ENCODE measurements at regions not wholly inside any gene's neighbourhood (a gene's known extent, or its start where the extent isn't known, plus 50 kb on each side); places are given as distances from the start of the nearest gene placed in this dataset.

DNA sequence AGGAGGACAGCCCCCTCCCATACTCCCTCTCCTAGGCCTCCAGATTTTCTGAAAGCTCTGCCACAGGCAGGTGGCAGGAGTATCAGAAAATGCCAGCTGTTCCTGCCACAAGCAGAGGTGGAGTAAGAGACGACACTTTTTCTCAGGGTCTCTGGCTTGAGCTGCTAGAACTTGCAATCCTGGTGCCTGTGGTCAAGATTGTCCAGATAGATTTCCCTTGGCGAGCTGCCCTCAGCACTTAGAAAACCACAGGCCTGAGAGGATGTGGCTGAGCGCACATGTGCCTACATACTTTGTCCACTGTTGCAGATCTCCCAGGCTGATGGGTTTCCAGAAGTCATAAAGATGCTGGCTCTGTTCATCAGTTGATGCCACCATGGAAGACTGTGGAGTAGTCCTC is 65.7 kb upstream of the NAV2 start:
- in situ Hi-C loops (cut with HindIII; ENCODE audit: low pct_ligation_motif_present, low sequenced_read_pairs), result no loop called here
- no peak overlapping the region for H3K4me3 ChIP-seq (ENCODE audit: low read depth, low read length)
- DNase-seq, result peak; percentile 88
- H3K27ac ChIP-seq, result no peak overlapping the region
- no peaks in the 10 kb centered on the region for H3K27me3 ChIP-seq (replicated peaks)
- TF ChIP-seq, protein P1, sequence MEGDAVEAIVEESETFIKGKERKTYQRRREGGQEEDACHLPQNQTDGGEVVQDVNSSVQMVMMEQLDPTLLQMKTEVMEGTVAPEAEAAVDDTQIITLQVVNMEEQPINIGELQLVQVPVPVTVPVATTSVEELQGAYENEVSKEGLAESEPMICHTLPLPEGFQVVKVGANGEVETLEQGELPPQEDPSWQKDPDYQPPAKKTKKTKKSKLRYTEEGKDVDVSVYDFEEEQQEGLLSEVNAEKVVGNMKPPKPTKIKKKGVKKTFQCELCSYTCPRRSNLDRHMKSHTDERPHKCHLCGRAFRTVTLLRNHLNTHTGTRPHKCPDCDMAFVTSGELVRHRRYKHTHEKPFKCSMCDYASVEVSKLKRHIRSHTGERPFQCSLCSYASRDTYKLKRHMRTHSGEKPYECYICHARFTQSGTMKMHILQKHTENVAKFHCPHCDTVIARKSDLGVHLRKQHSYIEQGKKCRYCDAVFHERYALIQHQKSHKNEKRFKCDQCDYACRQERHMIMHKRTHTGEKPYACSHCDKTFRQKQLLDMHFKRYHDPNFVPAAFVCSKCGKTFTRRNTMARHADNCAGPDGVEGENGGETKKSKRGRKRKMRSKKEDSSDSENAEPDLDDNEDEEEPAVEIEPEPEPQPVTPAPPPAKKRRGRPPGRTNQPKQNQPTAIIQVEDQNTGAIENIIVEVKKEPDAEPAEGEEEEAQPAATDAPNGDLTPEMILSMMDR (IDR thresholded peaks at IDR 0.05; ENCODE audit: low read depth, low read length, missing control alignments), result peak; percentile 14
- no peaks in the 10 kb centered on the region for H3K36me3 ChIP-seq (replicated peaks)

DNA sequence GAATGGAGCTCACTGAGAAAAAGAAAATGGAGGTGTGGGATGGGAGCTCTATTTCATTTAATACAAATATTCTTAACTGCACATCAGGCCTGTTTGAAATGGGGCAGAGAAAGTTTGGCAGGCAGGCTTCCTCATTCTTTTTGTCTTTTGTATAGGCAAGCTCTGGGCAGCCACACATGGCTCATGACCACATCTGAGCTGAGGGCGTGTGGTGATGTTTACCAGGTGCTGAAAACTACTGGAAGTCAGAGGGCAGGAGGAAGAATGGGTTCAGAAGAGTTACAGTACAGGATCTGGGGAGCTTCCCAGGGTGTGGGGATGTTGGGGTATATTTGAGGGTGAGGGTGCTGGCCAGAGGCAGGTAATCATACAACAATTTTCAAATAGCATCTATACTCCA is 66.3 kb upstream of the NAV2 start:
- Histone ChIP-seq H3K27me3 (replicated peaks) (no peaks in the 10 kb centered on the region), H3K36me3 (replicated peaks) (no peaks in the 10 kb centered on the region), H3K27ac (no peak overlapping the region), H3K4me3 (ENCODE audit: low read depth, low read length) (no peak overlapping the region)
- TF ChIP-seq, protein P1 (IDR thresholded peaks at IDR 0.05; ENCODE audit: low read depth, low read length, missing control alignments), result no peak
- in situ Hi-C loops (cut with HindIII; ENCODE audit: low pct_ligation_motif_present, low sequenced_read_pairs), result no loop called here
- no peak for DNase-seq

- Histone ChIP-seq H3K36me3 (replicated peaks) (no peaks in the 10 kb centered on the region), H3K27me3 (replicated peaks) (no peaks in the 10 kb centered on the region), H3K4me3 (ENCODE audit: low read depth, low read length) (no peak overlapping the region), H3K27ac (no peak overlapping the region)
- in situ Hi-C loops (cut with HindIII; ENCODE audit: low pct_ligation_motif_present, low sequenced_read_pairs), result no loop called here
- TF ChIP-seq, protein P1 (IDR thresholded peaks at IDR 0.05; ENCODE audit: low read depth, low read length, missing control alignments), result no peak
- DNase-seq, result no peak
These were observed 68.3 kb upstream of the NAV2 start for GRCh38 chr11:19644316-19644715.

GRCh38 chr11:19642185-19643158 is 70.2 kb upstream of the NAV2 start:
- Histone ChIP-seq H3K4me3 (ENCODE audit: low read depth, low read length) (no peak overlapping the region), H3K36me3 (replicated peaks) (no peaks in the 10 kb centered on the region), H3K27ac (no peak overlapping the region), H3K27me3 (replicated peaks) (no peaks in the 10 kb centered on the region)
- in situ Hi-C loops (cut with HindIII; ENCODE audit: low pct_ligation_motif_present, low sequenced_read_pairs), result no loop called here
- TF ChIP-seq, protein P1 (IDR thresholded peaks at IDR 0.05; ENCODE audit: low read depth, low read length, missing control alignments), result no peak
- DNase-seq, result no peak

DNA sequence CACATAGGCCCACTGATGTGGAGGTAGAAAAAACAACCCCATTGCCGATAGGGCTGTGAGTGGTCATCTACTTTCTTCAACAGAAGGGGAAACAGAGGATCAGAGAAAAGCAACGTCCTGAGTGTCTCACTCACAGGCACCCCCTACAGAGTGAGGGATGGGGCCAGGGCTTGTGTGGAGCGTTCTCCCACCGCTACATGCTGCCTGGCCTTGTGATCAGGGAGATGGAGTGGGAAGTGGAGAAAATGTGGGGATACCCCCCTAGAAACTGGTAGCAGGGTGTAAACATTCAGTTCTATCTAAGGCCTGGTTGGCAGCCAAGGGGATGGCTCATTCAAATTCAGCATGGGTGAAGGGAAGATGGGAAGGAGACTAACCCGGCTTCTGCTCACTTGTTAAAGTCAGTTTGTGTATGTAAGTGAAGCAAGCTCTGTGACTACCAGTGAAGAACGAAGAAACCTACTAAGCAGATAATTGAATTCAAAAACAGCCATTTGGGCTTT is 73.0 kb upstream of the NAV2 start:
- H3K4me3 ChIP-seq (ENCODE audit: low read depth, low read length), result no peak overlapping the region
- H3K36me3 ChIP-seq (replicated peaks), result no peaks in the 10 kb centered on the region
- no peak for DNase-seq
- TF ChIP-seq, protein P1 (IDR thresholded peaks at IDR 0.05; ENCODE audit: low read depth, low read length, missing control alignments), result no peak
- in situ Hi-C loops (cut with HindIII; ENCODE audit: low pct_ligation_motif_present, low sequenced_read_pairs), result no loop called here
- H3K27ac ChIP-seq, result no peak overlapping the region
- H3K27me3 ChIP-seq (replicated peaks), result no peaks in the 10 kb centered on the region

All from brain microvascular endothelial cell (primary cell).